PC-3 (cell line): ENCODE measurements at regions not wholly inside any gene's neighbourhood (a gene's known extent, or its start where the extent isn't known, plus 50 kb on each side); places are given as distances from the start of the nearest gene placed in this dataset.

ENCODE experiments used
- ATAC-seq: fragments of 200-7000 bp; cut with Tn5 transposase; 2 replicates; pipeline ENCODE4 v1.9.1; 2020; ENCODE audit warnings: mild to moderate bottlenecking, moderate library complexity
- BruUV-seq: library from RNA; stranded (reverse); fragments of 400-500 nt; replicated peaks from 2 replicates; lab custom pipeline; 2021; lab: Mats Ljungman, UMichigan
- CTCF ChIA-PET: fragments of 300-600 bp; sonication (Branson Sonifier 250); formaldehyde crosslinking; loops from one replicate; lab custom pipeline; 2022; ENCODE audit warnings: antibody characterized with exemption; lab: Charles Lee
- POLR2A ChIA-PET: fragments of 300-600 bp; sonication (Branson Sonifier 250); formaldehyde crosslinking; loops from one replicate; lab custom pipeline; 2022; ENCODE audit warnings: antibody characterized with exemption; ENCODE audit not compliant: unreplicated experiment; lab: Charles Lee
- DNase-seq: peaks from one replicate; pipeline ENCODE4 v3.0.0-alpha.2; 2015
- H2AFZ ChIP-seq: fragments of 300-600 bp; sonication (generic); 2 replicates; pipeline ENCODE4 v1.6.0; 2016; ENCODE audit warnings: antibody characterized with exemption, low read length
- H3F3A ChIP-seq: fragments of 300-600 bp; sonication (generic); one replicate; pipeline ENCODE4 v1.6.0; 2017; ENCODE audit warnings: antibody characterized with exemption, low read length, control low read depth, mild to moderate bottlenecking; ENCODE audit not compliant: unreplicated experiment
- H3K27ac ChIP-seq: fragments of 300-600 bp; sonication (generic); 2 replicates; pipeline ENCODE4 v1.5.1; 2016; ENCODE audit warnings: mild to moderate bottlenecking, low read length
- H3K27me3 ChIP-seq: fragments of 300-600 bp; sonication (generic); 2 replicates; pipeline ENCODE4 v1.6.1; 2016; ENCODE audit warnings: low read length, mixed read lengths
- H3K36me3 ChIP-seq: fragments of 300-600 bp; sonication (generic); 2 replicates; pipeline ENCODE4 v1.6.1; 2016; ENCODE audit warnings: low read depth, mixed run types, low read length, mixed read lengths
- H3K4me1 ChIP-seq: fragments of 300-600 bp; sonication (generic); 2 replicates; pipeline ENCODE4 v1.5.1; 2016; ENCODE audit warnings: low read length; ENCODE audit not compliant: insufficient read depth
- H3K4me2 ChIP-seq: fragments of 300-600 bp; sonication (generic); 2 replicates; pipeline ENCODE4 v1.6.0; 2016; ENCODE audit warnings: low read length
- H3K4me3 ChIP-seq: fragments of 300-600 bp; sonication (generic); 2 replicates; pipeline ENCODE4 v1.5.1; 2016; ENCODE audit warnings: mild to moderate bottlenecking, low read length, mixed read lengths
- H3K79me2 ChIP-seq: fragments of 300-600 bp; sonication (generic); 2 replicates; pipeline ENCODE4 v1.6.1; 2017; ENCODE audit warnings: low read length, mixed read lengths
- H3K9ac ChIP-seq: fragments of 300-600 bp; sonication (generic); 2 replicates; pipeline ENCODE4 v1.6.0; 2016; ENCODE audit warnings: mild to moderate bottlenecking, low read length
- H3K9me2 ChIP-seq: fragments of 300-600 bp; sonication (generic); replicated peaks from 2 replicates; pipeline ENCODE4 v1.6.1; 2016; ENCODE audit warnings: mixed run types, low read length, mixed read lengths
- H3K9me3 ChIP-seq: fragments of 300-600 bp; sonication (generic); 2 replicates; pipeline ENCODE4 v1.6.1; 2016; ENCODE audit warnings: low read length, mixed read lengths
- H4K20me1 ChIP-seq: fragments of 300-600 bp; sonication (generic); 2 replicates; pipeline ENCODE4 v1.6.1; 2016; ENCODE audit warnings: low read length, mixed read lengths
- CTCF ChIP-seq: fragments of 300-600 bp; sonication (generic); conservative IDR thresholded peaks from 2 replicates; pipeline ENCODE4 v1.5.1; 2017; ENCODE audit warnings: antibody characterized with exemption, low read depth, mild to moderate bottlenecking, low read length
- EZH2 ChIP-seq: fragments of 300-600 bp; sonication (generic); IDR thresholded peaks from one replicate; pipeline ENCODE4 v1.6.1; 2017; ENCODE audit warnings: antibody characterized with exemption, mild to moderate bottlenecking, low read length; ENCODE audit not compliant: unreplicated experiment
- EZH2phosphoT487 ChIP-seq: fragments of 300-600 bp; sonication (generic); IDR thresholded peaks from 2 replicates; pipeline ENCODE4 v1.6.1; 2018; ENCODE audit warnings: mild to moderate bottlenecking, antibody characterized with exemption, low read length, borderline replicate concordance
- intact Hi-C: fragments of 100-400 bp; cut with micrococcal nuclease; formaldehyde crosslinking; loops from 2 replicates; pipeline ENCODE4 v1.9.0; 2023

GRCh38 chr2:5409898-5410381 lies 282.2 kb upstream of the SOX11 start:
- H4K20me1 ChIP-seq, result no peaks in the 10 kb centered on the region
- H3K27ac ChIP-seq, result no peak overlapping the region
- no peaks in the 10 kb centered on the region for H3F3A ChIP-seq
- H3K36me3 ChIP-seq, result no peaks in the 10 kb centered on the region
- ChIA-PET CTCF (no interaction called here), POLR2A (no interaction called here)
- TF ChIP-seq EZH2phosphoT487 (no peak), EZH2 (no peak), CTCF (no peak)
- intact Hi-C loops, result no loop called here
- DNase-seq (no peak), ATAC-seq (no peak)
- H2AFZ ChIP-seq, result no peak overlapping the region
- no peaks in the 10 kb centered on the region for H3K9me3 ChIP-seq
- no peak overlapping the region for H3K4me2 ChIP-seq
- no peaks in the 10 kb centered on the region for H3K9me2 ChIP-seq
- no peak overlapping the region for H3K4me3 ChIP-seq
- H3K4me1 ChIP-seq, result no peaks in the 10 kb centered on the region
- H3K27me3 ChIP-seq, result no peaks in the 10 kb centered on the region
- no TSS peak for BruUV-seq
- no peak overlapping the region for H3K9ac ChIP-seq
- no peaks in the 10 kb centered on the region for H3K79me2 ChIP-seq

GRCh38 chr2:5410991-5411700 lies 281.0 kb upstream of the SOX11 start:
- Histone ChIP-seq H3K4me2 (no peak overlapping the region), H3F3A (no peaks in the 10 kb centered on the region), H3K36me3 (no peaks in the 10 kb centered on the region), H3K27me3 (no peaks in the 10 kb centered on the region), H3K9ac (no peak overlapping the region), H2AFZ (no peak overlapping the region), H3K79me2 (no peaks in the 10 kb centered on the region), H3K9me2 (no peaks in the 10 kb centered on the region), H4K20me1 (no peaks in the 10 kb centered on the region), H3K27ac (no peak overlapping the region), H3K4me1 (no peaks in the 10 kb centered on the region), H3K4me3 (no peak overlapping the region), H3K9me3 (no peaks in the 10 kb centered on the region)
- ChIA-PET POLR2A (no interaction called here), CTCF (no interaction called here)
- no TSS peak for BruUV-seq
- TF ChIP-seq CTCF (no peak), EZH2 (no peak), EZH2phosphoT487 (no peak)
- intact Hi-C loops, result no loop called here
- DNase-seq (no peak), ATAC-seq (no peak)

GRCh38 chr2:5412001-5412400 lies 280.2 kb upstream of the SOX11 start:
- Histone ChIP-seq H3K27me3 (no peaks in the 10 kb centered on the region), H2AFZ (no peak overlapping the region), H3K9me2 (no peaks in the 10 kb centered on the region), H3K9ac (no peak overlapping the region), H3K79me2 (no peaks in the 10 kb centered on the region), H4K20me1 (no peaks in the 10 kb centered on the region), H3K4me2 (no peak overlapping the region), H3K36me3 (no peaks in the 10 kb centered on the region), H3K4me1 (no peaks in the 10 kb centered on the region), H3F3A (no peaks in the 10 kb centered on the region), H3K27ac (no peak overlapping the region), H3K4me3 (no peak overlapping the region), H3K9me3 (no peaks in the 10 kb centered on the region)
- ChIA-PET CTCF (no interaction called here), POLR2A (no interaction called here)
- DNase-seq (no peak), ATAC-seq (no peak)
- BruUV-seq, result no TSS peak
- intact Hi-C loops, result no loop called here
- TF ChIP-seq CTCF, result no peak
- no peak for TF ChIP-seq EZH2phosphoT487
- no peak for TF ChIP-seq EZH2
